DOHH2 (cell line): ENCODE measurements at regions not wholly inside any gene's neighbourhood (a gene's known extent, or its start where the extent isn't known, plus 50 kb on each side); places are given as distances from the start of the nearest gene placed in this dataset.

ENCODE experiments used
- H3F3A ChIP-seq: fragments of 200-600 bp; sonication (generic), shearing (Covaris generic); 2 replicates; pipeline ENCODE4 v1.6.0; 2016; ENCODE audit warnings: antibody characterized with exemption, mild to moderate bottlenecking; ENCODE audit not compliant: control insufficient read depth, insufficient read depth
- H3K27ac ChIP-seq: fragments of 200-600 bp; sonication (generic); 2 replicates; pipeline ENCODE4 v1.5.1; 2014; ENCODE audit warnings: low read depth, mild to moderate bottlenecking, low read length, moderate library complexity
- H3K27me3 ChIP-seq: fragments of 200-600 bp; sonication (generic); 2 replicates; pipeline ENCODE4 v1.6.1; 2014; ENCODE audit warnings: mild to moderate bottlenecking, low read length, mixed read lengths; ENCODE audit not compliant: control insufficient read depth
- H3K36me3 ChIP-seq: fragments of 200-600 bp; sonication (generic); 2 replicates; pipeline ENCODE4 v1.6.1; 2014; ENCODE audit warnings: mild to moderate bottlenecking, low read length, moderate library complexity, mixed read lengths; ENCODE audit not compliant: control insufficient read depth
- H3K4me1 ChIP-seq: fragments of 200-600 bp; sonication (generic); 2 replicates; pipeline ENCODE4 v1.6.1; 2014; ENCODE audit warnings: mild to moderate bottlenecking, low read length, mixed read lengths; ENCODE audit not compliant: control insufficient read depth
- H3K4me2 ChIP-seq: fragments of 200-600 bp; sonication (generic); 2 replicates; pipeline ENCODE4 v1.6.0; 2014; ENCODE audit warnings: mild to moderate bottlenecking, low read length, moderate library complexity
- H3K4me3 ChIP-seq: fragments of 200-600 bp; sonication (generic); 2 replicates; pipeline ENCODE4 v1.5.1; 2014; ENCODE audit warnings: mild to moderate bottlenecking, low read length, mixed read lengths
- H3K79me2 ChIP-seq: fragments of 200-600 bp; sonication (generic); 2 replicates; pipeline ENCODE4 v1.6.1; 2014; ENCODE audit warnings: mild to moderate bottlenecking, low read length, mixed read lengths; ENCODE audit not compliant: control insufficient read depth
- H3K9me2 ChIP-seq: fragments of 200-600 bp; sonication (generic); replicated peaks from 2 replicates; pipeline ENCODE4 v1.6.1; 2014; ENCODE audit warnings: mild to moderate bottlenecking, low read length, mixed read lengths; ENCODE audit not compliant: control insufficient read depth
- H3K9me3 ChIP-seq: fragments of 200-600 bp; sonication (generic); 2 replicates; pipeline ENCODE4 v1.6.1; 2014; ENCODE audit warnings: antibody characterized with exemption, low read length, mixed read lengths; ENCODE audit not compliant: control insufficient read depth, insufficient read depth
- H4K20me1 ChIP-seq: fragments of 200-600 bp; sonication (generic); 2 replicates; pipeline ENCODE4 v1.6.0; 2014; ENCODE audit warnings: low read depth, mild to moderate bottlenecking, antibody characterized with exemption, low read length, moderate library complexity; ENCODE audit not compliant: control insufficient read depth, insufficient read depth
- CTCF ChIP-seq: fragments of 200-600 bp; sonication (generic); IDR thresholded peaks from one replicate; pipeline ENCODE4 v1.5.1; 2014; ENCODE audit warnings: antibody characterized with exemption, mild to moderate bottlenecking, low read depth, low read length; ENCODE audit not compliant: poor library complexity, severe bottlenecking
- EZH2phosphoT487 ChIP-seq: fragments of 200-600 bp; sonication (generic); IDR thresholded peaks from 2 replicates; pipeline ENCODE4 v1.6.1; 2017; ENCODE audit warnings: borderline replicate concordance, mild to moderate bottlenecking, antibody characterized with exemption, low read length, moderate library complexity, mixed read lengths

- H3K4me3 ChIP-seq: no peak overlapping the region
- H4K20me1 ChIP-seq: no peaks in the 10 kb centered on the region
- no peaks in the 10 kb centered on the region for H3F3A ChIP-seq
- H3K36me3 ChIP-seq: no peaks in the 10 kb centered on the region
- no peak overlapping the region for H3K27ac ChIP-seq
- no peaks in the 10 kb centered on the region for H3K9me2 ChIP-seq
- no peaks in the 10 kb centered on the region for H3K9me3 ChIP-seq
- H3K27me3 ChIP-seq: no peaks in the 10 kb centered on the region
- H3K4me1 ChIP-seq: no peaks in the 10 kb centered on the region
- no peak overlapping the region for H3K4me2 ChIP-seq
- no peak for TF ChIP-seq EZH2phosphoT487
- no peak for TF ChIP-seq CTCF
- H3K79me2 ChIP-seq: no peaks in the 10 kb centered on the region
Measured at GRCh38 chr6:141203902-141204575, 928.7 kb upstream of the GJE1 start.

GRCh38 chr6:141202626-141203025 is 930.1 kb upstream of the GJE1 start:
- H3K9me2 ChIP-seq: no peaks in the 10 kb centered on the region
- TF ChIP-seq EZH2phosphoT487 (no peak), CTCF (no peak)
- H3K4me1 ChIP-seq: no peaks in the 10 kb centered on the region
- no peaks in the 10 kb centered on the region for H3K79me2 ChIP-seq
- no peak overlapping the region for H3K4me2 ChIP-seq
- H3K9me3 ChIP-seq: no peaks in the 10 kb centered on the region
- H3K27ac ChIP-seq: no peak overlapping the region
- H3K4me3 ChIP-seq: no peak overlapping the region
- H3K27me3 ChIP-seq: no peaks in the 10 kb centered on the region
- H3F3A ChIP-seq: no peaks in the 10 kb centered on the region
- H4K20me1 ChIP-seq: no peaks in the 10 kb centered on the region
- H3K36me3 ChIP-seq: no peaks in the 10 kb centered on the region

GRCh38 chr6:141199074-141199473 is 933.7 kb upstream of the GJE1 start:
- Histone ChIP-seq H3K4me2 (no peak overlapping the region), H3K79me2 (no peaks in the 10 kb centered on the region), H3K9me2 (no peaks in the 10 kb centered on the region), H3F3A (no peaks in the 10 kb centered on the region), H3K27me3 (no peaks in the 10 kb centered on the region), H3K9me3 (no peaks in the 10 kb centered on the region), H3K4me3 (no peak overlapping the region), H3K4me1 (no peaks in the 10 kb centered on the region), H4K20me1 (no peaks in the 10 kb centered on the region), H3K27ac (no peak overlapping the region), H3K36me3 (no peaks in the 10 kb centered on the region)
- TF ChIP-seq CTCF (no peak), EZH2phosphoT487 (no peak)
